ENCODE measurements at regions not wholly inside any gene's neighbourhood (a gene's known extent, or its start where the extent isn't known, plus 50 kb on each side); places are given as distances from the start of the nearest gene placed in this dataset.

DNA sequence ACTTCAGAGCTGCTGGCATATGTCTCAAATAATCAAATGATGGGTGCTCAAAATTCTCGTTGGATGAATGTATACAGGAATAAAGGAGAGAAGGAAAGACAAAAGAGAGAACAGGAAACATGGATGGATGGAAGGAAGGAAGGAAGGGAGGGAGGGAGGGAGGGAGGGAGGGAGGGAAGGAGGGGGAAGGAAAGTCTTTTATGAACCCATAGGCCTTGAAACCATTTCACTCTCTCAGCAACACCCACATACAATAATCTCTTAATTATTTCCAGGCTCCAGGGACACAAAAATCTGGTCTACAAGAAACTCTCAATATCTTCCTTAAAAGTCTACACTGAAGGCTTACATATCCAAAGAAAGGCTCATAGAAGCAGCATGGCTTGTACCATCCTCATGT is 363.4 kb upstream of the TMPO start:
- Mint-ChIP-seq H3K9me3 (no peaks in the 10 kb centered on the region), H3K36me3 (no peaks in the 10 kb centered on the region), H3K27ac (no peak overlapping the region), H3K27me3 (no peaks in the 10 kb centered on the region), H3K4me1 (ENCODE audit: low read depth) (peaks cover 3% of the 10 kb centered on the region), H3K4me3 (no peak overlapping the region)
- ChIA-PET POLR2A (no interaction called here), CTCF (no interaction called here)
- intact Hi-C loops (cut with micrococcal nuclease) = no loop called here
- no peak for DNase-seq

DNA sequence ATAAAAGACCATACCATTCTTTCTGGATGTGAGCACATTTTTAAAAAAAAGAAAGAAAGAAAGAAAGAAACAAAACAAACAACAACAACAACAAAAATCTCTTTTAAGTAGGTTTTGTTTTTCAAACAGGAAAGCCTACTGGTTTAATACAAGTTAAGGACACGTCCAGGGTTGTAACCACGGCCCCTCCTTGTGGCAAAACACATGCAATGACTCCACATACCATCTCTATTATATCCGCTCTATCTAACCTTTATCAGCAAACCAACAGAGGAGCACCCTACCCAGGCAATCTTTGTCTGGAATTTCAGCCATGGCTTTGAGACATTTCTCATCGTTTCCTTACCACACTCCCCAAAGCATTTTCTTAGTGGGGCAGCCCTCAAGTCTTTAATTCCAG is 360.5 kb upstream of the TMPO start:
- CTCF ChIA-PET = no interaction called here
- no peaks in the 10 kb centered on the region for H3K4me1 Mint-ChIP-seq (ENCODE audit: low read depth)
- H3K27me3 Mint-ChIP-seq = peaks cover 1% of the 10 kb centered on the region
- POLR2A ChIA-PET = no interaction called here
- intact Hi-C loops (cut with micrococcal nuclease) = no loop called here
- H3K9me3 Mint-ChIP-seq = no peaks in the 10 kb centered on the region
- H3K27ac Mint-ChIP-seq = no peak overlapping the region
- H3K36me3 Mint-ChIP-seq = no peaks in the 10 kb centered on the region
- no peak overlapping the region for H3K4me3 Mint-ChIP-seq
- no peak for DNase-seq

- H3K4me1 Mint-ChIP-seq (ENCODE audit: low read depth) = no peaks in the 10 kb centered on the region
- no peaks in the 10 kb centered on the region for H3K9me3 Mint-ChIP-seq
- ChIA-PET CTCF (no interaction called here), POLR2A (no interaction called here)
- H3K27ac Mint-ChIP-seq = no peak overlapping the region
- no peak overlapping the region for H3K4me3 Mint-ChIP-seq
- H3K27me3 Mint-ChIP-seq = peaks cover 1% of the 10 kb centered on the region
- no peaks in the 10 kb centered on the region for H3K36me3 Mint-ChIP-seq
- no peak for DNase-seq
- intact Hi-C loops (cut with micrococcal nuclease) = no loop called here
These were observed 358.7 kb upstream of the TMPO start for GRCh38 chr12:98156697-98157096.

DNA sequence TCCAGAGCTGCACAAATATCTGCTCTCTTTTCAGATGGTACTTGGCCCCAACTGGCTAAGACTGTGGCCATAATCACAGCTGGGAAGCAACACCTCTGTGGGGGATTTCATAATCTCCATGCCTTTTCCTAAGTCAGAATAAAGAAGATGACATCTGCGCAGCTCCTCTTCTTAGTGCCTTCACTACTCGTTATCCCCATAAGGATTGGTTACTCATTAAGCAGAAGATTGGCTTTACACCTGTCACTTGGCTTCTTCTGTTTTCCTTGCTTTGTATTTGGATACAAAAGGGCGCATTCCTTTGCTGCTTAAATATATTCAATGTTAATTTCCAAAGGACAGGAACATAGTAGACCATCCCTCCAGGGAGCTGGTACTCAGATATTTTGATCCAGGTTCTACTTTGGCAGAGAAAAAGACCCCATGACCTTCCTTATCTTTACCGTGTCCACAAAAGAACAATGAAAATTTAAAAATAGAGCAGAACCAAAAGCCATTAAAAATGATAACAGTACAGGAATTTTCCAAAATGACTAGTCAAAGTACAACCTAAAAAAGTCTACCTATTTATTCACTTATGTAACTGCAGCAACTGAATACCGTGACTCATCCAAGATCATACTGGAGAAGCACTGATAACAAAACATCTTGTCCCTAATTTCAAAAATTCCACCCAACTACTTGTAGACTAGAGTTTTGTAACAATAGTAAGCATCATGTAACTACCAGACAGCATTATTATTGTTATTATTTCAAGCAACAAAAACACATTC is 352.3 kb upstream of the TMPO start:
- ChIA-PET POLR2A (no interaction called here), CTCF (no interaction called here)
- Mint-ChIP-seq H3K4me1 (ENCODE audit: low read depth) (no peaks in the 10 kb centered on the region), H3K27me3 (no peaks in the 10 kb centered on the region), H3K4me3 (no peak overlapping the region), H3K27ac (no peak overlapping the region), H3K36me3 (no peaks in the 10 kb centered on the region), H3K9me3 (no peaks in the 10 kb centered on the region)
- intact Hi-C loops (cut with micrococcal nuclease) = no loop called here
- no peak for DNase-seq

GRCh38 chr12:98172304-98172703 is 343.1 kb upstream of the TMPO start:
- H3K36me3 Mint-ChIP-seq = no peaks in the 10 kb centered on the region
- DNase-seq = no peak
- no peak overlapping the region for H3K4me3 Mint-ChIP-seq
- ChIA-PET POLR2A (no interaction called here), CTCF (no interaction called here)
- H3K9me3 Mint-ChIP-seq = no peaks in the 10 kb centered on the region
- H3K27ac Mint-ChIP-seq = no peak overlapping the region
- intact Hi-C loops (cut with micrococcal nuclease) = no loop called here
- no peaks in the 10 kb centered on the region for H3K4me1 Mint-ChIP-seq (ENCODE audit: low read depth)
- H3K27me3 Mint-ChIP-seq = no peaks in the 10 kb centered on the region

DNA sequence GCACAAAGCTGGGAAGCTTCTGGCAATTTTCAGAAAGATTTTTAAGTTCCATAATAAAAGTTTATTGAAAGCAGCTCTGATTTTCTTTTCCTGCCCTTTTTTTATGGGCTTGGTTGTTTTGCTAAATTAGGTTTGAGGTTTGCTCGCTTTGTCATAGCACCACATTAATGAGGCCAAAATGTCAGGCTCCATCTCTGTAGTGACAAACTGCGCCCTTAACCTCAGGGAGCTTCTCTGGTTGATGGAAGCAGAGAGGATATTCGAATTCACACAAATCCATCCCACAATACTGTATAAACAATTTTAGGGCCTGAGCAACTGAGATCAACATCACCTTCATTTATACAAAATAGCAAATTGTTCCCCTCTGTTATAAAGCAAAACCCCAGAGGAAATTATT is 342.6 kb upstream of the TMPO start:
- no peaks in the 10 kb centered on the region for H3K36me3 Mint-ChIP-seq
- no peaks in the 10 kb centered on the region for H3K9me3 Mint-ChIP-seq
- DNase-seq = no peak
- H3K27ac Mint-ChIP-seq = no peak overlapping the region
- intact Hi-C loops (cut with micrococcal nuclease) = no loop called here
- ChIA-PET POLR2A (no interaction called here), CTCF (no interaction called here)
- H3K27me3 Mint-ChIP-seq = no peaks in the 10 kb centered on the region
- no peak overlapping the region for H3K4me3 Mint-ChIP-seq
- no peaks in the 10 kb centered on the region for H3K4me1 Mint-ChIP-seq (ENCODE audit: low read depth)

DNA sequence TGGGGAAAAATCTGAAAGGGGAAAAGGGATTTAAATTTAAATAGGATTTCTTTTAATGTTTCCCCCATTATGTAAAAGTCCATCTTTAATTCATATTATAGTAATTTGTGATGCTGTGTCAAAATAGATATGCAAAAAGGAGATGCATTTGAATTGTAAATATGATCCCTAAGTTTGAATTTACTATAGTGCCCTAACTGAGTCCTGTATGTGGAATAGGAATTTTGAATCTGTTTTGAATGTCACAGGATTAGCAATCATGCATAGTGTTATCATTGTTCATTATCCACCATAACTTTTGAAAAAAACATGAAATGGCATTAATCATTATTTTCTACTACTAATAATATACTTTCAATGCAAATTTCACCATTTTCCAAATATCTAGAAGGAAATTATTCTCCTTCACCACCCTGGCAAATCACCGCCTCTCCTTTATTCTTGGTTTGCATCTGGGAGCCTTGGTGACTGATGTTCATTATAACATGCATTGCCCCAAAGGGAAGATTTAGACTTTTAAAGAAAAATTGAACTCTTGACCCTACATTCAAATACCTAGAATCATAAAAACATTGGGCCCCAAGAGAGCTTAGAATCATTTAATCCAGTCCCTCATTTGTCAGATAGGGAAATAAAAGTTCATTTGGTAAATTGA is 341.5 kb upstream of the TMPO start:
- H3K27me3 Mint-ChIP-seq = no peaks in the 10 kb centered on the region
- H3K4me1 Mint-ChIP-seq (ENCODE audit: low read depth) = no peaks in the 10 kb centered on the region
- H3K27ac Mint-ChIP-seq = no peak overlapping the region

GRCh38 chr12:98174428-98174809 is 341.0 kb upstream of the TMPO start:
- H3K27me3 Mint-ChIP-seq = no peaks in the 10 kb centered on the region
- intact Hi-C loops (cut with micrococcal nuclease) = no loop called here
- no peak overlapping the region for H3K4me3 Mint-ChIP-seq
- no peak overlapping the region for H3K27ac Mint-ChIP-seq
- POLR2A ChIA-PET = no interaction called here
- no peaks in the 10 kb centered on the region for H3K9me3 Mint-ChIP-seq
- no peaks in the 10 kb centered on the region for H3K4me1 Mint-ChIP-seq (ENCODE audit: low read depth)
- H3K36me3 Mint-ChIP-seq = no peaks in the 10 kb centered on the region
- CTCF ChIA-PET = no interaction called here
- DNase-seq = no peak

More for the DNA sequence above, 341.5 kb upstream of the TMPO start:
- ChIA-PET CTCF (no interaction called here), POLR2A (no interaction called here)
- H3K36me3 Mint-ChIP-seq = no peaks in the 10 kb centered on the region
- H3K9me3 Mint-ChIP-seq = no peaks in the 10 kb centered on the region
- DNase-seq = no peak
- intact Hi-C loops (cut with micrococcal nuclease) = no loop called here
- H3K4me3 Mint-ChIP-seq = no peak overlapping the region

DNA sequence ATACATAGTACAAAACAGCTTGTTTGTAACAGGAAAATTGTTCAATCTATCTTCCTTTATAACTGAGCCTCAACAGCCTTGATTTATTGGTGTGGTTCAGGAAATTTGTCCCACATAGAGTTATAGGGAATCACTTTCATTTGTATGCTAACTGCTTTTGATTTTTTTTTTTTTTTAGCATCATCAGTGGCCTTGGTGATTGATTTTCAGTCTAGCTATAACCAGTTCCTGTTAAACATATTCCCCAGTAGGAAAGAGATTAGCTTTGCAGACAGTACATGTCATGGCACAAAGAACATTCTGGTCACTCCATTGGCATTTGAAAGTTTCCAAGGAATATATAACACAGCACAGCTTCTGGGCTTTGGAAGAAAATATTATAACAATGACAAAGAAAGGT is 337.3 kb upstream of the TMPO start:
- H3K27ac Mint-ChIP-seq = no peak overlapping the region
- no peak overlapping the region for H3K4me3 Mint-ChIP-seq
- POLR2A ChIA-PET = no interaction called here
- H3K27me3 Mint-ChIP-seq = peaks cover 1% of the 10 kb centered on the region
- intact Hi-C loops (cut with micrococcal nuclease) = no loop called here
- CTCF ChIA-PET = no interaction called here
- no peaks in the 10 kb centered on the region for H3K9me3 Mint-ChIP-seq
- H3K36me3 Mint-ChIP-seq = no peaks in the 10 kb centered on the region
- no peaks in the 10 kb centered on the region for H3K4me1 Mint-ChIP-seq (ENCODE audit: low read depth)
- DNase-seq = no peak

GRCh38 chr12:98179151-98179550 is 336.2 kb upstream of the TMPO start:
- Mint-ChIP-seq H3K36me3 (no peaks in the 10 kb centered on the region), H3K27me3 (peaks cover 1% of the 10 kb centered on the region), H3K4me1 (ENCODE audit: low read depth) (no peaks in the 10 kb centered on the region), H3K4me3 (no peak overlapping the region), H3K9me3 (no peaks in the 10 kb centered on the region), H3K27ac (no peak overlapping the region)
- CTCF ChIA-PET = no interaction called here
- intact Hi-C loops (cut with micrococcal nuclease) = no loop called here
- no peak for DNase-seq
- POLR2A ChIA-PET = no interaction called here

DNA sequence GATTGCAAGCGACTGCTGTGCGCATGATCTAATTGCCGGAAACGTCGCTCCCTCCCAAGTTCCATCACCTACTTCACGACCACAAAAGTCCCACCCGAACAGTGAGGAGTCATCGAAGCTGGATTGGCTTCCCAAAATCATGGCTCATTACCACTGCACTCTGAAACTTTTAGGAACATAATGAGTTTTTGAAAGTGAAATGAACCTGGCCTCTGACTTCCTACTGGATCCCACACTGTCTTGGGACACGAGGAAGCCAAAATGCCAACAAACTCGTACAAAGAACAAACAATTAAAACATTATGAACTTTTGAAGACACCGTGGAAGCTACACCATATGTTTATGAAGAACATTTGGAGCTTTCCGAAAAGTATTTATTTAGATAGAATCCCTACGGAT is 334.8 kb upstream of the TMPO start:
- POLR2A ChIA-PET = no interaction called here
- H3K4me3 Mint-ChIP-seq = no peak overlapping the region
- H3K4me1 Mint-ChIP-seq (ENCODE audit: low read depth) = no peaks in the 10 kb centered on the region
- no peak for DNase-seq
- H3K36me3 Mint-ChIP-seq = no peaks in the 10 kb centered on the region
- intact Hi-C loops (cut with micrococcal nuclease) = no loop called here
- H3K9me3 Mint-ChIP-seq = no peaks in the 10 kb centered on the region
- peaks cover 1% of the 10 kb centered on the region for H3K27me3 Mint-ChIP-seq
- no peak overlapping the region for H3K27ac Mint-ChIP-seq
- CTCF ChIA-PET = no interaction called here

DNA sequence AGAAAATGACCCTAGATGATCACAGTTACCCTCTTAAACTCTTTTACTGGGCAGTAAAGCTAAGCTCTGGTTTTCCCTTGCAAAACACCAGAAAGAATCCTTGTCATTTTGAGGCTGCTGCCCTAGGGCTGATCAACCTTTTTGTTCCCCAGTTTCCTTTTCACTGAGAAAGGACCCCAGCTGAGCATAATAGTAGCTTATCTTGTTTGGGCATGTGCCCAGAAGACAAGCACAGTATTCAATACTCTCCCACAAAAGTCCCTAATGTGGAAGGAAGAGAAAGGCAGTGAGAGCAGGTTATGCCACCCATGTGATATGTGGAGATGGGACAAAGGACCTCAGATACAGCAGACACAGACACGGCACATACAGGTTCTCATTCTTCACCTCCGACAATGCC is 332.6 kb upstream of the TMPO start:
- no peak overlapping the region for H3K27ac Mint-ChIP-seq
- ChIA-PET POLR2A (no interaction called here), CTCF (interaction anchor here (0.5 kb wide), 1 partner anchor 1152 kb away, joined by 3 read pairs; no protein-coding TSS in a partner anchor)
- DNase-seq = no peak
- H3K36me3 Mint-ChIP-seq = no peaks in the 10 kb centered on the region
- H3K27me3 Mint-ChIP-seq = peaks cover 1% of the 10 kb centered on the region
- H3K4me1 Mint-ChIP-seq (ENCODE audit: low read depth) = no peaks in the 10 kb centered on the region
- intact Hi-C loops (cut with micrococcal nuclease) = no loop called here
- H3K9me3 Mint-ChIP-seq = no peaks in the 10 kb centered on the region
- no peak overlapping the region for H3K4me3 Mint-ChIP-seq

GRCh38 chr12:98185606-98186005 is 329.8 kb upstream of the TMPO start:
- no peak overlapping the region for H3K4me3 Mint-ChIP-seq
- POLR2A ChIA-PET = no interaction called here

More at GRCh38 chr12:98185606-98186005, 329.8 kb upstream of the TMPO start:
- Mint-ChIP-seq H3K27me3 (no peaks in the 10 kb centered on the region), H3K27ac (no peak overlapping the region), H3K36me3 (no peaks in the 10 kb centered on the region), H3K4me1 (ENCODE audit: low read depth) (no peaks in the 10 kb centered on the region), H3K9me3 (no peaks in the 10 kb centered on the region)
- intact Hi-C loops (cut with micrococcal nuclease) = no loop called here
- DNase-seq = no peak
- CTCF ChIA-PET = no interaction called here

Data from activated CD4-positive, alpha-beta memory T cell treated with anti-CD3 and anti-CD28 coated beads for 36 hours (primary cell).